Retinal pigment epithelial cell (primary cell): ENCODE measurements at regions not wholly inside any gene's neighbourhood (a gene's known extent, or its start where the extent isn't known, plus 50 kb on each side); places are given as distances from the start of the nearest gene placed in this dataset.

Experiments
- DNase-seq: peaks from one replicate; pipeline ENCODE4 v3.0.0-alpha.2; 2010; ENCODE audit warnings: low read depth
- H3K4me3 ChIP-seq: 2 replicates; pipeline ENCODE4 v1.5.1; 2011; ENCODE audit warnings: mild to moderate bottlenecking, low read length, control low read depth, moderate library complexity
- CTCF ChIP-seq: conservative IDR thresholded peaks from 2 replicates; pipeline ENCODE4 v1.5.1; 2011; ENCODE audit warnings: low read depth, low read length, control low read depth, inconsistent platforms

GRCh38 chr9:1717882-1718281 lies 297.3 kb upstream of the SMARCA2 start:
- no peak overlapping the region for H3K4me3 ChIP-seq
- DNase-seq: no peak
- no peak for TF ChIP-seq CTCF

- DNase-seq: no peak
- no peak overlapping the region for H3K4me3 ChIP-seq
- no peak for TF ChIP-seq CTCF
These were observed 296.3 kb upstream of the SMARCA2 start for GRCh38 chr9:1718836-1719235.

- TF ChIP-seq CTCF: no peak
- DNase-seq: no peak
- no peak overlapping the region for H3K4me3 ChIP-seq
These were observed 294.0 kb upstream of the SMARCA2 start for GRCh38 chr9:1721196-1721595.

- no peak for DNase-seq
- no peak overlapping the region for H3K4me3 ChIP-seq
- TF ChIP-seq CTCF: no peak
These were observed 292.7 kb upstream of the SMARCA2 start for GRCh38 chr9:1722404-1722803.

GRCh38 chr9:1723522-1724015 lies 291.6 kb upstream of the SMARCA2 start:
- DNase-seq: no peak
- no peak for TF ChIP-seq CTCF
- no peak overlapping the region for H3K4me3 ChIP-seq

- no peak for TF ChIP-seq CTCF
- no peak for DNase-seq
- H3K4me3 ChIP-seq: no peak overlapping the region
These were observed 288.0 kb upstream of the SMARCA2 start for GRCh38 chr9:1726993-1727759.

- no peak for TF ChIP-seq CTCF
- no peak overlapping the region for H3K4me3 ChIP-seq
These were observed 285.5 kb upstream of the SMARCA2 start for GRCh38 chr9:1729631-1730030.

More at GRCh38 chr9:1729631-1730030, 285.5 kb upstream of the SMARCA2 start:
- no peak for DNase-seq
